22Rv1 (cell line): ENCODE measurements at regions not wholly inside any gene's neighbourhood (a gene's known extent, or its start where the extent isn't known, plus 50 kb on each side); places are given as distances from the start of the nearest gene placed in this dataset.

Experiments used
- CTCF ChIP-seq: fragments of 450-650 bp; IDR thresholded peaks from 2 replicates; pipeline ENCODE4 v1.5.1; 2017; ENCODE audit warnings: mild to moderate bottlenecking
- ZFX ChIP-seq: fragments of 450-650 bp; IDR thresholded peaks from 2 replicates; pipeline ENCODE4 v1.6.1; 2017; ENCODE audit warnings: antibody characterized with exemption, borderline replicate concordance

DNA sequence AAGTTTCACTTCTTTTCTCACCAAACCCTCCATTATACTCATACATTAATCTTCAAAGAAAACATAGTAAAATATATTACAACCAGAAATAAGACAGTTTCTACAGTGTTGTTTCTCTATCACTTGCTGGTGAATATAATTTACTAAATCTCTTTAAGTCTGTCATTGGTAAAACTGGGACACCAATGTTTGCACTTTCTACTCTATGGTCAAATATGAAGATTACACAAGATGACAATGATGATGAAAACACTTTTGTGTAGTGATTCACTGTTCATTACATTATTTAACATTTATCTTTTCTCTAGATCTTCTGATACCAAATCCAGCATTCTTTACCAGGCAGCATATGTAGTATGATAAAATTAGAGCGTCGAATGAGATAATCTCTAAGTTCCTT is 459.1 kb downstream of the DMAC1 start:
- TF ChIP-seq CTCF (no peak), ZFX (no peak)
